ENCODE measurements at regions not wholly inside any gene's neighbourhood (a gene's known extent, or its start where the extent isn't known, plus 50 kb on each side); places are given as distances from the start of the nearest gene placed in this dataset.

DNA sequence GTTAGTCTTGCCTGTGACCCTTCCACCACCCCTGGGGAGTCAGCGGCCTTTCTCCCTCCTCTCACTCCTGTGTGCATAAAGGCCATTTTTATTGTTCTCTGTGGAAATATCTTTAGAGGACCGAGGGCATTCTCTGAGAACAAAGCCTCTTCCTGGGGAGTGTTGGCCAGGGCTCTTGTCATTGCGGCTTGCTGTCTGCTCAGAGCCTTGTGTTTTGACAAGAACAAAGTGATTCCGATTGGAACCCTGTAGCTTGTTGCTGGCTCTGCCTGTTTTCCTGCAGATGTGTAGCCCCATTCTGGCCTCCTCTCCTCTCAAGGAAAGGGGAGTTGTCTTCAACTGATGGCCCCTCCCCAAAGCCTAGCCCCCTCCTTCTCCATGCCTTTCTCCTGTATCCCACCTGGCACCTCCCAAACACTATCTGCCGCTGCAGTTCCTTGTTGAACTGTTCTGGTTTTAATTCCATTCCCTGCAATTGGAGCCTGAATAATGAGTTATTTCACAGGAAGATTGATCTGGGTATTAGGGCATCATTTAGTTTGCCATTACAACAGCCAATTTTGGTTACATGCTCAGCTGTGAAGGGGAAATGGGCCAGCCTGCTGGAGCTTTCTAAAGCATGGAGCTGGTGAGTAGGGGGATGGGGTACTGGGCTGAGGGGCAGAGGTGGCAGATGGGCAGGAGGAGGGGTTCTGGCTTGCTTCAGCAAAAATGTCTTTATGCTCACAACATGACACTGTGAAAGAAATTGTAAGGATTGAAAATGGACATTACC, 252.5 kb downstream of the LRFN2 start:
- Histone ChIP-seq H3K9ac (no peak overlapping the region), H2AFZ (ENCODE audit: low read depth) (no peak overlapping the region), H3K4me1 (ENCODE audit: control insufficient read depth in 1 of 2, insufficient read depth in 2 of 2, low read depth in 1 of 2, low read length in 1 of 2) (peaks cover 0 to 23% of the 10 kb centered on the region in 2 experiments; a peak in 1 of 4 replicates), H3K27me3 (ENCODE audit: insufficient read depth) (no peaks in the 10 kb centered on the region), H3K4me3 (ENCODE audit: low read depth in 2 of 2, low read length in 1 of 2) (no peak overlapping the region), H3K4me2 (no peak overlapping the region), H3K79me2 (ENCODE audit: insufficient read depth) (no peaks in the 10 kb centered on the region), H4K20me1 (ENCODE audit: insufficient read depth) (no peaks in the 10 kb centered on the region), H3F3A (replicated peaks; ENCODE audit: insufficient read depth) (no peaks in the 10 kb centered on the region), H3K27ac (ENCODE audit: low read depth in 2 of 2, low read length in 1 of 2) (no peak overlapping the region), H3K36me3 (replicated peaks in 1 of 2; ENCODE audit: control insufficient read depth in 1 of 2, insufficient read depth in 2 of 2, low read length in 1 of 2) (no peaks in the 10 kb centered on the region), H3K9me3 (no peaks in the 10 kb centered on the region), H3K9me2 (no peaks in the 10 kb centered on the region)
- 57% methylated on average over 4 of the region's 5 CpGs for WGBS (ENCODE audit: low lambda C conversion rate)
- POLR2A ChIA-PET = no interaction called here
- no peak for TF ChIP-seq MXI1 (IDR thresholded peaks at IDR 0.05; ENCODE audit: low read depth, low read length)
- TF ChIP-seq, protein P1, sequence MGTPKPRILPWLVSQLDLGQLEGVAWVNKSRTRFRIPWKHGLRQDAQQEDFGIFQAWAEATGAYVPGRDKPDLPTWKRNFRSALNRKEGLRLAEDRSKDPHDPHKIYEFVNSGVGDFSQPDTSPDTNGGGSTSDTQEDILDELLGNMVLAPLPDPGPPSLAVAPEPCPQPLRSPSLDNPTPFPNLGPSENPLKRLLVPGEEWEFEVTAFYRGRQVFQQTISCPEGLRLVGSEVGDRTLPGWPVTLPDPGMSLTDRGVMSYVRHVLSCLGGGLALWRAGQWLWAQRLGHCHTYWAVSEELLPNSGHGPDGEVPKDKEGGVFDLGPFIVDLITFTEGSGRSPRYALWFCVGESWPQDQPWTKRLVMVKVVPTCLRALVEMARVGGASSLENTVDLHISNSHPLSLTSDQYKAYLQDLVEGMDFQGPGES (IDR thresholded peaks at IDR 0.05; ENCODE audit: low read depth, low read length) = no peak
- TF ChIP-seq RXRA (IDR thresholded peaks at IDR 0.05; ENCODE audit: borderline replicate concordance, low read depth) = no peak
- no peak for TF ChIP-seq POLR2AphosphoS5 (IDR thresholded peaks at IDR 0.05; ENCODE audit: low read depth, low read length)
- TF ChIP-seq NRF1 (IDR thresholded peaks at IDR 0.05; ENCODE audit: low read depth, low read length) = no peak
- no peak for TF ChIP-seq ELF1 (IDR thresholded peaks at IDR 0.05)
- TF ChIP-seq, protein P2, sequence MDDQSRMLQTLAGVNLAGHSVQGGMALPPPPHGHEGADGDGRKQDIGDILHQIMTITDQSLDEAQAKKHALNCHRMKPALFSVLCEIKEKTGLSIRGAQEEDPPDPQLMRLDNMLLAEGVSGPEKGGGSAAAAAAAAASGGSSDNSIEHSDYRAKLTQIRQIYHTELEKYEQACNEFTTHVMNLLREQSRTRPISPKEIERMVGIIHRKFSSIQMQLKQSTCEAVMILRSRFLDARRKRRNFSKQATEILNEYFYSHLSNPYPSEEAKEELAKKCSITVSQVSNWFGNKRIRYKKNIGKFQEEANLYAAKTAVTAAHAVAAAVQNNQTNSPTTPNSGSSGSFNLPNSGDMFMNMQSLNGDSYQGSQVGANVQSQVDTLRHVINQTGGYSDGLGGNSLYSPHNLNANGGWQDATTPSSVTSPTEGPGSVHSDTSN (IDR thresholded peaks at IDR 0.05) = no peak
- TF ChIP-seq SMC3 (IDR thresholded peaks at IDR 0.05; ENCODE audit: low read depth, low read length) = no peak
- TF ChIP-seq, protein P3, sequence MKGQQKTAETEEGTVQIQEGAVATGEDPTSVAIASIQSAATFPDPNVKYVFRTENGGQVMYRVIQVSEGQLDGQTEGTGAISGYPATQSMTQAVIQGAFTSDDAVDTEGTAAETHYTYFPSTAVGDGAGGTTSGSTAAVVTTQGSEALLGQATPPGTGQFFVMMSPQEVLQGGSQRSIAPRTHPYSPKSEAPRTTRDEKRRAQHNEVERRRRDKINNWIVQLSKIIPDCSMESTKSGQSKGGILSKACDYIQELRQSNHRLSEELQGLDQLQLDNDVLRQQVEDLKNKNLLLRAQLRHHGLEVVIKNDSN (IDR thresholded peaks at IDR 0.05; ENCODE audit: borderline replicate concordance, low read depth) = no peak
- TF ChIP-seq YY1 (IDR thresholded peaks at IDR 0.05; ENCODE audit: low read depth) = no peak
- CTCF ChIA-PET = interaction anchor here (2.7 kb wide), 1 partner anchor 253 kb away, joined by 11 read pairs; the partner anchor contains the start of gene LRFN2
- no peak for DNase-seq

DNA sequence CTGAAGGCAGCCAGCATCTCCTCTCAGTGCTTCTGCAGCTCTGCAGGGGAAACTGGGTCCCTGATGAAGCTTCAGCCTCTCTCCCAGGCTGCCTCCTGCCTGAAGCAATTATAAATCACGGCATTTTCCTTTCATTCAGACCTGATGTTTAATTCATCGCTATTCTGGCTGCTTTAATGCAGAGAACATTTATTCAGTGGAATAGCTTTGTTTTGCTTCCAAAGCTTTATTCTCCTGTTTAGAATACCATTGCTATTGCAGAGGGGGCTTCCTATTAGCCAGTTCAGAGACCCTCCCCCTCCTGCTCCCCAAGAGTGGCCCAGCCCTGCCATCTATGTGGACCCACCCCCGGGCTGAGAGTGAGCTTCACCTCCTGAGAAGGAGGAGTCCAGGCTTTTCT, 255.6 kb downstream of the LRFN2 start:
- H3K4me3 ChIP-seq (ENCODE audit: low read depth in 2 of 2, low read length in 1 of 2) = no peak overlapping the region
- ChIA-PET POLR2A (no interaction called here), CTCF (interaction anchor here (0.6 to 6.2 kb wide), 6 partner anchors 12 to 580 kb away, joined by 3 to 65 read pairs (median 6); partner anchors contain the start of gene LRFN2)
- TF ChIP-seq, protein P4, sequence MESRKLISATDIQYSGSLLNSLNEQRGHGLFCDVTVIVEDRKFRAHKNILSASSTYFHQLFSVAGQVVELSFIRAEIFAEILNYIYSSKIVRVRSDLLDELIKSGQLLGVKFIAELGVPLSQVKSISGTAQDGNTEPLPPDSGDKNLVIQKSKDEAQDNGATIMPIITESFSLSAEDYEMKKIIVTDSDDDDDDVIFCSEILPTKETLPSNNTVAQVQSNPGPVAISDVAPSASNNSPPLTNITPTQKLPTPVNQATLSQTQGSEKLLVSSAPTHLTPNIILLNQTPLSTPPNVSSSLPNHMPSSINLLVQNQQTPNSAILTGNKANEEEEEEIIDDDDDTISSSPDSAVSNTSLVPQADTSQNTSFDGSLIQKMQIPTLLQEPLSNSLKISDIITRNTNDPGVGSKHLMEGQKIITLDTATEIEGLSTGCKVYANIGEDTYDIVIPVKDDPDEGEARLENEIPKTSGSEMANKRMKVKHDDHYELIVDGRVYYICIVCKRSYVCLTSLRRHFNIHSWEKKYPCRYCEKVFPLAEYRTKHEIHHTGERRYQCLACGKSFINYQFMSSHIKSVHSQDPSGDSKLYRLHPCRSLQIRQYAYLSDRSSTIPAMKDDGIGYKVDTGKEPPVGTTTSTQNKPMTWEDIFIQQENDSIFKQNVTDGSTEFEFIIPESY (IDR thresholded peaks at IDR 0.05; ENCODE audit: borderline replicate concordance, low read depth) = no peak
- TF ChIP-seq EZH2phosphoT487 (IDR thresholded peaks at IDR 0.05; ENCODE audit: borderline replicate concordance, low read depth) = no peak
- H3K9me3 ChIP-seq = no peaks in the 10 kb centered on the region
- H3K79me2 ChIP-seq (ENCODE audit: insufficient read depth) = no peaks in the 10 kb centered on the region
- no peak overlapping the region for H3K27ac ChIP-seq (ENCODE audit: low read depth in 2 of 2, low read length in 1 of 2)
- H4K20me1 ChIP-seq (ENCODE audit: insufficient read depth) = no peaks in the 10 kb centered on the region
- peaks cover 0 to 8% of the 10 kb centered on the region in 2 experiments; a peak in 1 of 4 replicates for H3K4me1 ChIP-seq (ENCODE audit: control insufficient read depth in 1 of 2, insufficient read depth in 2 of 2, low read depth in 1 of 2, low read length in 1 of 2)
- H3K9ac ChIP-seq = no peak overlapping the region
- DNase-seq = no peak
- no peaks in the 10 kb centered on the region for H3K9me2 ChIP-seq
- H3F3A ChIP-seq (replicated peaks; ENCODE audit: insufficient read depth) = no peaks in the 10 kb centered on the region
- WGBS (ENCODE audit: low lambda C conversion rate) = 30% methylated on average over 3 of the region's 3 CpGs
- H3K4me2 ChIP-seq = no peak overlapping the region
- H3K36me3 ChIP-seq (replicated peaks in 1 of 2; ENCODE audit: control insufficient read depth in 1 of 2, insufficient read depth in 2 of 2, low read length in 1 of 2) = no peaks in the 10 kb centered on the region
- H2AFZ ChIP-seq (ENCODE audit: low read depth) = no peak overlapping the region
- H3K27me3 ChIP-seq (ENCODE audit: insufficient read depth) = no peaks in the 10 kb centered on the region
